COR-L47 (cell line): ENCODE measurements at regions not wholly inside any gene's neighbourhood (a gene's known extent, or its start where the extent isn't known, plus 50 kb on each side); places are given as distances from the start of the nearest gene placed in this dataset.

Experiments
- DNase-seq: peaks from one replicate; lab custom pipeline; 2025; lab: John Stamatoyannopoulos, UW

GRCh38 chr11:92762121-92762540 is 207.3 kb upstream of the MTNR1B start:
- no peak for DNase-seq

GRCh38 chr11:92763336-92763735 is 206.1 kb upstream of the MTNR1B start:
- DNase-seq: no peak

- DNase-seq: no peak
Observed at GRCh38 chr11:92764128-92764527, 205.3 kb upstream of the MTNR1B start.

- no peak for DNase-seq
Observed at GRCh38 chr11:92765082-92765840, 204.2 kb upstream of the MTNR1B start.

- no peak for DNase-seq
Observed at GRCh38 chr11:92765965-92766371, 203.5 kb upstream of the MTNR1B start.

- no peak for DNase-seq
Observed at GRCh38 chr11:92766698-92767097, 202.8 kb upstream of the MTNR1B start.

- no peak for DNase-seq
Observed at GRCh38 chr11:92767416-92767815, 202.0 kb upstream of the MTNR1B start.

GRCh38 chr11:92768121-92768840 is 201.2 kb upstream of the MTNR1B start:
- no peak for DNase-seq

- no peak for DNase-seq
Observed at GRCh38 chr11:92769112-92769511, 200.3 kb upstream of the MTNR1B start.

- DNase-seq: no peak
Observed at GRCh38 chr11:92770419-92770818, 199.0 kb upstream of the MTNR1B start.

GRCh38 chr11:92770981-92771380 is 198.5 kb upstream of the MTNR1B start:
- no peak for DNase-seq

- no peak for DNase-seq
Observed at GRCh38 chr11:92771701-92772100, 197.8 kb upstream of the MTNR1B start.

GRCh38 chr11:92775003-92775676 is 194.3 kb upstream of the MTNR1B start:
- DNase-seq: no peak

- DNase-seq: no peak
Observed at GRCh38 chr11:92776676-92777075, 192.8 kb upstream of the MTNR1B start.

GRCh38 chr11:92779746-92780145 is 189.7 kb upstream of the MTNR1B start:
- no peak for DNase-seq

GRCh38 chr11:92781151-92781550 is 188.3 kb upstream of the MTNR1B start:
- no peak for DNase-seq

GRCh38 chr11:92782806-92783205 is 186.6 kb upstream of the MTNR1B start:
- no peak for DNase-seq

- DNase-seq: no peak
Observed at GRCh38 chr11:92784331-92784730, 185.1 kb upstream of the MTNR1B start.

GRCh38 chr11:92787638-92788037 is 181.8 kb upstream of the MTNR1B start:
- DNase-seq: no peak

GRCh38 chr11:92789761-92790160 is 179.7 kb upstream of the MTNR1B start:
- no peak for DNase-seq

- no peak for DNase-seq
Observed at GRCh38 chr11:92790366-92790765, 179.1 kb upstream of the MTNR1B start.

GRCh38 chr11:92790926-92791616 is 178.4 kb upstream of the MTNR1B start:
- no peak for DNase-seq
